ENCODE measurements at regions not wholly inside any gene's neighbourhood (a gene's known extent, or its start where the extent isn't known, plus 50 kb on each side); places are given as distances from the start of the nearest gene placed in this dataset.

- TF ChIP-seq ZBTB40 (IDR thresholded peaks at IDR 0.05) (no peak), ZBTB40 (CRISPR knock-in tag; IDR thresholded peaks at IDR 0.05) (no peak), ZBTB2 (CRISPR knock-in tag; IDR thresholded peaks at IDR 0.05; ENCODE audit: low read depth) (no peak)
Measured at GRCh38 chr5:18811661-18812060, 1176.3 kb downstream of the CDH18 start.

All from HepG2 (cell line).